Inferior parietal cortex (tissue), 1 donor: ENCODE measurements at regions not wholly inside any gene's neighbourhood (a gene's known extent, or its start where the extent isn't known, plus 50 kb on each side); places are given as distances from the start of the nearest gene placed in this dataset.
"Not testable (repeated sequence)": the region's sequence is repeated elsewhere in the genome, so short reads cannot be mapped to it uniquely, and the experiment has no call there.

ENCODE experiments used
- DNase-seq: peaks from one replicate; pipeline ENCODE4 v3.0.0-alpha.2; 2016; ENCODE audit errors: extremely low spot score

- DNase-seq, result no peak
Observed at GRCh38 chr4:177802661-177803060, 360.4 kb upstream of the AGA start.

DNA sequence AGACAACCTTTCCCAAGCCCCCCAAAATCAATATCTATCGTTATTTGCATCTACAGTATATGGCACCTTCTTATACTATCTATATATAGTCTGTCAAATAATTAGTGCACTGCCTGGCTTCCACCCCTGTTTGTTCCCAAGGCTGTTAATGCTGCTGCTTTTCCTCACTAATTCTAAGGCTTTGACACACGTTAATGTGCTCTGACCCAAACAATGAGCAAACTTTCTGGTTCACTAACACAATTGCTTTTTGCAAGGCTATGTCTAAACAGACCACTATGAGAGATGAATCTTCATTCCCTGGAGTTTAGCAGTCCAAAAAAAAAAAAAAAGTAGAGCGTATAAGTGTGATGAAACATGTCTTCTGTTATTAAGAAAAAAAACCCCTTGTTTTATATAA lies 360.9 kb upstream of the AGA start:
- no peak for DNase-seq

GRCh38 chr4:177809791-177810190 lies 367.6 kb upstream of the AGA start:
- DNase-seq, result no peak

GRCh38 chr4:177810220-177810619 lies 368.0 kb upstream of the AGA start:
- DNase-seq, result no peak

GRCh38 chr4:177818392-177818791 lies 376.2 kb upstream of the AGA start:
- not testable (repeated sequence) for DNase-seq

- DNase-seq, result no peak
Observed at GRCh38 chr4:177826973-177827372, 384.7 kb upstream of the AGA start.

DNA sequence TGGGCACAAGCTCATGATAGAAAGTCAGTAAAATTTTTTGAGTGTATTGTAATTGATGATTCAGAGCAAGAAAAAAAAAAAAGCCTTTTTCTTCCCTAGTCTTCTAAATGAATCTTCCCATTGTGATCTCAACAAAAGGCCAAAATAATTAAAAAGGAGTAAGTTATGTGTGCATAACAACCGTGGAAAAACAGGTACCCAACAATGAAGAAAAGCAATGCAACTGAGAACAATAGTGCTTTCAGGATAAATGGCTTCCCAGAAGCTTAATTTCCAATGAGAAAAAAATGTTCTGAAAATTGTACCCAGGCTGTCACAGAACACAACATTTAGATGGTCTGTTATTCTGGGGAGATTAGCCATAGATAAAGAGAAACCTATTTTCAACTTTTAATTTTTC lies 399.0 kb upstream of the AGA start:
- no peak for DNase-seq

GRCh38 chr4:177853229-177853628 lies 411.0 kb upstream of the AGA start:
- no peak for DNase-seq

DNA sequence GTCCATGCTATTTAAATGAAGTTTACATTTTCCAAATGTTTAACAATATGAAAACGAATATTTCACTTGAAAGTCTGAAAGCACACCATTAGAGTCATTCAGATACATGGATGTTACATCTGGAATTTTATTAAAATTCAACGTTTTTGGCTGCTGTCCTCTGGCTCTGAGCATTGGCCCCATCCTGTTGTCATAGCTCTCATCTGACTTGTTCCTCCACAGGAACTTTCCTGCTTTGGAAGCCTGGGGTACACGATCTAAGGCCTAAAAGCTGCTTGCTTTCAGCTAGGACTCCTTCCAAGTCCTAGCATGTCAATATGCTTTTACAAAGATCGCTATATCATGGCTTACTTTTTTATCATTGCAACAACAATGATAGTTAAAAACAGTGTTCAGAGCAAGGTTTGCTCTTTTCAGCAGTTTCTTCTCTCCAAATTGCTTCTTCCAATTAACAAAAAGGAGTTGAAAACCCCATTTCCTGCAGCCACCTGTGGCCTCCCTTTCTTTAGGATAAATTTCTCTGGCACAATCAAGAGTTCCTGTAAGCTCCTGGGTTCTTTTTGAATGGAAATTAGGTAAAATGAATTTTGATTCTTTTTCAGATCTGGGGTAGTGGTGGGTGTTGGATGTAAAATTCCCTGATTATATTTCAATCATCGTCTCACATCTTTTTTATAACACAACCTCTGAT lies 413.4 kb upstream of the AGA start:
- DNase-seq, result no peak

- DNase-seq, result no peak
Observed at GRCh38 chr4:177860171-177860570, 417.9 kb upstream of the AGA start.

- no peak for DNase-seq
Observed at GRCh38 chr4:177861551-177862094, 419.4 kb upstream of the AGA start.

GRCh38 chr4:177862541-177863176 lies 420.4 kb upstream of the AGA start:
- no peak for DNase-seq

- no peak for DNase-seq
Observed at GRCh38 chr4:177879851-177880250, 437.6 kb upstream of the AGA start.

DNA sequence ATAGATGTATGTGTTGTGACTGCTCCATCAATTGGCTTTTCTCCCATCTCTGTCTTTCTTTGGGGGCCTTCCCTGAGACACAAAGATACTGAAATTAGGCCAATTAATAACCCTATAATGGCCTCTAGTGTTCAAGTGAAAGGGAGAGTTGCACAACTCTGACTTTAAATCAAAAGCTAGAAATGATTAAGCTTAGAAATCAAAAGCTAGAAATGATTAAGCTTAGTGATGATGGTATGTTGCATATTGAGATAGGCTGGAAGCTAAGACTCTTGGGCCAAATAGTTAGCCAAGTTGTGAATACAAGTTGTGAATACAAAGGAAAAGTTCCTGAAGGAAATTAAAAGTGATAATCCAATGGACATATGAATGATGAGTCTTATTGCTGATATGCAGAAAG lies 452.9 kb upstream of the AGA start:
- no peak for DNase-seq

GRCh38 chr4:177901786-177902185 lies 459.5 kb upstream of the AGA start:
- no peak for DNase-seq

DNA sequence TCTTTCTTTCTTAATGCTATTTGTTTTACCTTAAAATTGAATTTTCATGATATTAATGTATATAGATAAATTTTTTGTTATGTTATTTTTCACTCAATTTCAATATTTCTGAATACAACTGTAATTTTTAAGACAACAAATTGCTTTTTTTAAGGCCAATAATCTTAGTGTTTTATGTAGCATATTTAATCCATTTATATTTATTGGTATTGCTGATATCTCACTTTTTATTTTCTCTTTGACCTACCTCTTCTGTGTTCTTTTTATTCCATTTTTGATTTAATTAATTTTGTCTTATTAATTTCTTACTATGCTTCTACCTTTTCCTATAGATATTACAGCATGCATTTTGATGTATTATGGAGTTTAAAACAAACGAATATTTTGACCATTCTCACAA lies 460.1 kb upstream of the AGA start:
- DNase-seq, result no peak

DNA sequence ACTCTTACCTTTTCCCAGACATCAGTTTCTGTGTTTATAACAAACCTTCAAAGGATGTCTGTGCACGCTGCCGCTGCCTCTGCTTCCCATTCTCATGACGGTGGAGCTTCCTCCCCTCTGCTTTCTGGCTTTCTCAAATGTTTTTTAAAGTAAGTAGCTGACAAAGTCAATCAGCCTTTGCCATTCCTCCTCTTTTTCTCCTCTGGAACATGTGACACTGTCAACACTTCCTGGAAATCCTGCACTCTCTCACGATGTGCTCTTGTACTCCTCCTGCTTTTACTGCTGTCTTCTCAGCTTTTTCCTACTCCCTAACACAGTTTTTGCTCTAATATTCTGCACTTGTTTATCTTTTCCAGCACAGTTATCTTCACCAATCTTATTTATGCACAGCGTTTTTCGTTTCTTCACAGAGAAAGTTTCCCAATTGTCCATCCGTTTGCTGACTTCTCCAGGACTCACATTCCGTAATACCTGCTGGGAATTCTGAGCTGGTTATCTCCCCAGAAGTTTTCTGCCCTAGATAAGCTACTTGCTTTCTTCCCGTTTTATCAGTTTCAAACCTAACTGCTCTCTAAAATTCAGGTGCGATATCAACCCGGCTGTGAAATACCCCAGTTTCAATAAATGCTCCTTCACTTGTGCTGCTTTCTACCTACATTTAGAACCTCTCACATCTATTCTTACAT lies 465.6 kb upstream of the AGA start:
- DNase-seq, result no peak

DNA sequence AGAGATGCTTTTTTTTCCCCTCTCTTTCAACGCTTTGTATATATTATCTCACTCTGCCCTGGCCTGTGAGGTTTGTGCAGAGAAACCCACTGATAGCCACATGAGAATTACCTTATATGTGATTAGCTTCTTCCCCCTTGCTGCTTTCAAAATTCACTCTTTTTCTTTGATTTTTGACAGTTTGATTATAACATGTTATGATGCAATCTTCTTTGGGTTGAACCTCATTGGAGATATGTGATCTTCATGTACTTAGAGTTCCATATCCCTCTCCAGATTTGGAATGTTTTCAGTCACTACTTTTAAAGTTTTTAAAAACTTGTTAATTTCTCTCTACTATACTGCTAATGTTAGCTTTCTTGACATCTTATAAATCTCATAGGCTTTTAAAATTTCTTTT lies 479.5 kb upstream of the AGA start:
- no peak for DNase-seq

DNA sequence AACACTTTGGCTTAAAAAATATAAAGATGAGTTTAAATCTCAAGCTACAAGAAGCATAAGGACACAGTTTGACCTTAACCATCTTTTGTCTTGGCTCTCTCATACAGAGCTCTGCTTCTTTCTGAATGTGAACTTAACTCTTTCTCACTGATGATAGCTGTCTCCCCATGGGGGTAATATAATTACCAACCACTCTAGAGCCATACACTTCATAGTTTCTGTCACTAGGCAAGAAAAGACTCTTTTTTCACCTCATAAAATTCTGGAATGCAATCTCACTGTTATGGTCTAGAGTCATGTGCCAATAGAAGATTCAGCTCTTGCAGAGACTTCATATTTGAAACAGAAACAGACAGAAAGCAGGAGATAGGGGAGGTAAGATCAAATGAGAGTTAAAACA lies 481.7 kb upstream of the AGA start:
- DNase-seq, result no peak

GRCh38 chr4:177937041-177937440 lies 494.8 kb upstream of the AGA start:
- DNase-seq, result no peak

- no peak for DNase-seq
Observed at GRCh38 chr4:177938226-177938625, 496.0 kb upstream of the AGA start.

DNA sequence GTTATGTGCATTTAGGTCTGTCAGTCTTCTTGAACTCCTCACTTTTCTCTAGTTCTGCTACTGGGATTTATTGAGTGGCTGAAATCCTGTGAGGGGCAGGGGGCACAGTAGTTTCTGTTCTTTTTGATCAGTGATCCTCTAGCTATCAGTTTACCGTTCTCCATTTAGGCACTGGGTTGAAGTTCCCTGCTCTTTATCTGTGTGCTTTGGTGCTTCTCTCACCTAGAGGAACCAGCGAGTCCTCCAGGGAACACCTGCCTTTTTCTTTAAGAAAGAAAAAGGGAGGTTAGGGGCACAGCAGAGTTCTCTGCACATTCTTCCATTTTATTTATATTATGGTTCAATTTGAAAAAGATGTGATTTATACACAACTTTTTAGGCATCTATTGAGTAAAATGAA lies 503.0 kb upstream of the AGA start:
- DNase-seq, result no peak

DNA sequence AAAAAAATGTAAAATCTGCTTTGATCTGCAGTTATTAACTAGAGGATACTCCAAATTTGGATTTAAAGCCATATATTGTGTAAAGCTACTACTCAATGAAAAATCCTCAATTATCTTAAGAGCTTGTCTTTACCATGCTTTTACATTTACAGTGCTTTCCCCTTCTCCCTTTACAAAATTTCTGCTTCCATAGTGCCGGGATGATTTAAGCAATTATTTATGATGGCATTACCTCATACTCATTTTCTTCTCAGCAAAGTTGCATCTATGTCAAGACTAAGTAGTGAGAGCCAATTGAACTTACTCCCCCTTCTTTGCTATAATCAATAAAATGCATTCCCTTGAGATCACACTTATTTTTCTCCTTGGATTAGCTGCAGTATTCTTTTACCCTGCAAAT lies 505.4 kb upstream of the AGA start:
- DNase-seq, result no peak
